B cell (primary cell): ENCODE measurements at regions not wholly inside any gene's neighbourhood (a gene's known extent, or its start where the extent isn't known, plus 50 kb on each side); places are given as distances from the start of the nearest gene placed in this dataset.

Experiments used
- ATAC-seq: fragments of 200-7000 bp; cut with Tn5 transposase; one replicate; pipeline ENCODE4 v1.10.0; 2021; ENCODE audit warnings: low read depth, mild to moderate bottlenecking, moderate number of reproducible peaks, moderate library complexity
- CTCF ChIA-PET: fragments of 350-600 bp; sonication (Branson Sonifier 250); formaldehyde crosslinking; loops from one replicate; lab custom pipeline; 2021; ENCODE audit warnings: antibody characterized with exemption, inconsistent platforms; lab: Charles Lee
- POLR2A ChIA-PET: fragments of 350-600 bp; sonication (Branson Sonifier 250); formaldehyde crosslinking; loops from one replicate; lab custom pipeline; 2021; ENCODE audit warnings: antibody characterized with exemption; lab: Charles Lee
- DNase-seq: peaks from one replicate; pipeline ENCODE4 v3.0.0; 2013
- H2AFZ ChIP-seq: 2 replicates; pipeline ENCODE4 v1.6.1; 2012; ENCODE audit warnings: mild to moderate bottlenecking, low read depth, low read length; ENCODE audit not compliant: insufficient read depth, poor library complexity, severe bottlenecking
- H3K27ac ChIP-seq, 2 donors: 1 replicate in 1 of 2; 2 replicates in 1 of 2; pipeline ENCODE4 v1.5.1; 2012 to 2013; ENCODE audit warnings: low read length in 2 of 2, mild to moderate bottlenecking in 2 of 2, moderate library complexity in 1 of 2
- H3K27me3 ChIP-seq, 4 experiments: fragments of 200-600 bp in 1 of 4; sonication (generic) in 1 of 4; replicated peaks in 1 of 4; 1 replicate in 2 of 4; 2 replicates in 2 of 4; pipeline versions ENCODE4 v1.6.1 to v1.7.0; 2013 to 2016; ENCODE audit warnings: low read length in 3 of 4, mild to moderate bottlenecking in 2 of 4, mixed read lengths in 1 of 4, moderate library complexity in 1 of 4; ENCODE audit not compliant: insufficient read depth in 4 of 4, control insufficient read depth in 3 of 4; ENCODE audit errors: control extremely low read depth in 1 of 4
- H3K36me3 ChIP-seq, 2 experiments: replicated peaks in 1 of 2; 1 replicate in 1 of 2; 2 replicates in 1 of 2; pipeline versions ENCODE4 v1.6.1 to v1.7.1; 2013; ENCODE audit warnings: low read length in 1 of 2; ENCODE audit not compliant: insufficient read depth in 2 of 2, control insufficient read depth in 1 of 2; ENCODE audit errors: control extremely low read depth in 1 of 2, extremely low read depth in 1 of 2
- H3K4me1 ChIP-seq, 2 donors: fragments of 200-600 bp in 1 of 2; sonication (generic) in 1 of 2; 1 replicate in 1 of 2; 2 replicates in 1 of 2; pipeline versions ENCODE4 v1.5.1 to v1.6.1; 2013 to 2017; ENCODE audit warnings: low read length in 2 of 2; ENCODE audit not compliant: control insufficient read depth in 2 of 2, insufficient read depth in 2 of 2
- H3K4me2 ChIP-seq: replicated peaks from 2 replicates; pipeline ENCODE3; 2012; ENCODE audit warnings: mild to moderate bottlenecking, low read depth, low read length; ENCODE audit not compliant: poor library complexity, severe bottlenecking
- H3K4me3 ChIP-seq, 5 experiments: fragments of 200-600 bp in 1 of 5; sonication (generic) in 1 of 5; 1 replicate in 3 of 5; 2 replicates in 2 of 5; pipeline versions ENCODE4 v1.5.1 to v1.7.0; 2011 to 2016; ENCODE audit warnings: low read length in 4 of 5, mild to moderate bottlenecking in 4 of 5, low read depth in 2 of 5, control low read depth in 1 of 5, moderate library complexity in 1 of 5; ENCODE audit not compliant: insufficient read depth in 1 of 5; ENCODE audit errors: control extremely low read depth in 1 of 5, extremely low read depth in 1 of 5
- H3K79me2 ChIP-seq: fragments of 200-600 bp; sonication (generic); one replicate; pipeline ENCODE4 v1.6.0; 2016; ENCODE audit warnings: low read length; ENCODE audit not compliant: control insufficient read depth, insufficient read depth
- H3K9ac ChIP-seq: fragments of 200-600 bp; sonication (generic); 2 replicates; pipeline ENCODE4 v1.6.1; 2017; ENCODE audit warnings: mild to moderate bottlenecking, low read length, moderate library complexity
- H3K9me3 ChIP-seq, 3 donors: one replicate each; pipeline versions ENCODE4 v1.6.1 to v1.7.1; 2013; ENCODE audit warnings: low read length in 2 of 3; ENCODE audit not compliant: control insufficient read depth in 2 of 3, insufficient read depth in 1 of 3; ENCODE audit errors: control extremely low read depth in 1 of 3
- H4K20me1 ChIP-seq: 2 replicates; pipeline ENCODE4 v1.6.0; 2012; ENCODE audit warnings: mild to moderate bottlenecking, low read length; ENCODE audit not compliant: insufficient read depth, control insufficient read depth, poor library complexity, severe bottlenecking
- H3K27ac Mint-ChIP-seq: one replicate; pipeline ENCODE4 v1.8.0; 2021; ENCODE audit warnings: mixed read lengths
- H3K27me3 Mint-ChIP-seq: one replicate; pipeline ENCODE4 v1.8.0; 2021; ENCODE audit warnings: mixed read lengths
- H3K4me1 Mint-ChIP-seq: one replicate; pipeline ENCODE4 v1.8.0; 2021; ENCODE audit warnings: mixed read lengths
- H3K4me3 Mint-ChIP-seq: one replicate; pipeline ENCODE4 v1.8.0; 2021; ENCODE audit warnings: mixed read lengths
- H3K9me3 Mint-ChIP-seq: one replicate; pipeline ENCODE4 v1.8.0; 2022; ENCODE audit warnings: mixed read lengths; ENCODE audit not compliant: insufficient read depth
- EZH2 ChIP-seq: IDR thresholded peaks from 2 replicates; pipeline ENCODE4 v1.6.1; 2012; ENCODE audit warnings: borderline replicate concordance, low read depth, mild to moderate bottlenecking, moderate library complexity, low read length; ENCODE audit not compliant: insufficient read depth, poor library complexity, severe bottlenecking
- WGBS: methylation state at CpG from one replicate; pipeline ENCODE4 v1.1.5; 2013; ENCODE audit warnings: missing lambda C conversion rate; ENCODE audit not compliant: insufficient coverage; 5-methylcytosine and 5-hydroxymethylcytosine counted together
- intact Hi-C: fragments of 100-400 bp; cut with micrococcal nuclease; formaldehyde crosslinking; loops from one replicate; pipeline ENCODE4 v1.10.0; 2022
- TF ChIP-seq, protein P1 (sequence below): fragments of 200-600 bp; IDR thresholded peaks from one replicate; pipeline ENCODE4 v1.8.0; 2022; ENCODE audit warnings: antibody characterized with exemption, mild to moderate bottlenecking

DNA sequence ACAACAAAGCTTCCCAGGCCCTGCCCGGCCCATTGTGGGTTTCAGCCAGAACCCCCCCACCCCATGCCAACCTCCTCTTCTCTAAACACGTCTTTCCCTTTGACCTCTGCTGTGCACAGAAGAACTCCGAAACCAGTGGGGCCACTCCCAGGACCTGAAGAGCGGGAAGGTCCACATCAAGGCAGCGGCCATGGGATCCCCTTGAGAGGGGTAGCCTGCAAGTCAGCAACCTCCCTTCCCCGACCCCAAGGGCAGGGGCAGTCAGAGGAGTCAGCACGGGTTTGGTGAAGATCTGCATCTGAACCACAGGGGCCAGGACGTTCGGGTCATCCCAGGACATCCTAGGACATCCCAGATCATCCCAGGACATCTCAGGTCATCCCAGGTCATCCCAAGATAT, 379.9 kb upstream of the IRX4 start:
- no peak overlapping the region for H3K4me3 Mint-ChIP-seq
- H3K27me3 Mint-ChIP-seq, result no peaks in the 10 kb centered on the region
- TF ChIP-seq, protein P1, sequence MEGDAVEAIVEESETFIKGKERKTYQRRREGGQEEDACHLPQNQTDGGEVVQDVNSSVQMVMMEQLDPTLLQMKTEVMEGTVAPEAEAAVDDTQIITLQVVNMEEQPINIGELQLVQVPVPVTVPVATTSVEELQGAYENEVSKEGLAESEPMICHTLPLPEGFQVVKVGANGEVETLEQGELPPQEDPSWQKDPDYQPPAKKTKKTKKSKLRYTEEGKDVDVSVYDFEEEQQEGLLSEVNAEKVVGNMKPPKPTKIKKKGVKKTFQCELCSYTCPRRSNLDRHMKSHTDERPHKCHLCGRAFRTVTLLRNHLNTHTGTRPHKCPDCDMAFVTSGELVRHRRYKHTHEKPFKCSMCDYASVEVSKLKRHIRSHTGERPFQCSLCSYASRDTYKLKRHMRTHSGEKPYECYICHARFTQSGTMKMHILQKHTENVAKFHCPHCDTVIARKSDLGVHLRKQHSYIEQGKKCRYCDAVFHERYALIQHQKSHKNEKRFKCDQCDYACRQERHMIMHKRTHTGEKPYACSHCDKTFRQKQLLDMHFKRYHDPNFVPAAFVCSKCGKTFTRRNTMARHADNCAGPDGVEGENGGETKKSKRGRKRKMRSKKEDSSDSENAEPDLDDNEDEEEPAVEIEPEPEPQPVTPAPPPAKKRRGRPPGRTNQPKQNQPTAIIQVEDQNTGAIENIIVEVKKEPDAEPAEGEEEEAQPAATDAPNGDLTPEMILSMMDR, result no peak
- TF ChIP-seq EZH2, result no peak
- Histone ChIP-seq H3K4me3 (no peak overlapping the region), H3K9ac (no peak overlapping the region), H3K27me3 (no peaks in the 10 kb centered on the region), H3K4me1 (no peaks in the 10 kb centered on the region), H3K27ac (no peak overlapping the region), H3K79me2 (no peaks in the 10 kb centered on the region), H3K36me3 (no peaks in the 10 kb centered on the region), H3K9me3 (peaks cover 0 to 28% (median 0%) of the 10 kb centered on the region in 3 donors), H2AFZ (no peak overlapping the region), H3K4me2 (no peak overlapping the region), H4K20me1 (no peaks in the 10 kb centered on the region)
- DNase-seq (no peak), ATAC-seq (no peak)
- intact Hi-C loops, result no loop called here
- H3K4me1 Mint-ChIP-seq, result no peaks in the 10 kb centered on the region
- WGBS, result 76% methylated on average over 9 of the region's 9 CpGs
- H3K27ac Mint-ChIP-seq, result no peak overlapping the region
- H3K9me3 Mint-ChIP-seq, result no peaks in the 10 kb centered on the region
- POLR2A ChIA-PET, result no interaction called here
- CTCF ChIA-PET, result no interaction called here

DNA sequence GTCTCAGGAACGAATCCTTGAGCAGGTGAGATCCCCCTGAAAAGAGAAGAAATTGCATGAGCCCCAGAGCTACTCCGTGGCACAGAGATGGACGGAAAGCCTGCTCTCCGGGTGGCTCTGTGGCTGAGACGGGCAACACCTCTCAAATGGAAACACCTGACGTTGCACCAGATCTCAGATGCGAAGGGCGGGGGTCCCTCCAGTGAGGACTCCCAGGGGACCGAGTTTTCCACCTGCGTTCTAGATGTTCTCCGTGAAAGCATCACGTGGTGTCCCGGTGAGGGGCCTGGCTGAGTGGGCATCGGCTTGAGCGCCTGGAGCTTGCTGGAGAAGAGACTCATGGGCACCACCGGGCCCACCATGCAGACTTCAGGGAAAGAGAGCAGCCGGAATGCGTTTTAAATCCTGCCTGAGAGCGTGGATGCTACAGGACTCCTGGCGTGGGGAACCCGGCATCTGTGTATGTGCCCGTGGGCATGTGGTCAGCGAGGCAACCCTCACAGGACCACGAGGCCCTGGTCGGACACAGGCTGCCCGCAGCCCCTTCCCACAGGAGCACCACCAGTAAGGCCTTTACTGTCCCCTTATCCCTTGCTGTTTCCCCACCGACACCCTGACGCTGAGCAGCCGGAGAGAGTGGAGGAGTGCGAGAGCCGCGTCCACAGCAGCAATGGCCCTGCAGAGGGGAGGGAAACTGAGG, 378.4 kb upstream of the IRX4 start:
- H3K4me3 Mint-ChIP-seq, result no peak overlapping the region
- no peaks in the 10 kb centered on the region for H3K27me3 Mint-ChIP-seq
- H3K36me3 ChIP-seq, result no peaks in the 10 kb centered on the region
- no peaks in the 10 kb centered on the region for H3K9me3 Mint-ChIP-seq
- H3K4me3 ChIP-seq, result no peak overlapping the region
- no peak overlapping the region for H3K27ac ChIP-seq
- no peaks in the 10 kb centered on the region for H4K20me1 ChIP-seq
- H3K9ac ChIP-seq, result no peak overlapping the region
- no peaks in the 10 kb centered on the region for H3K79me2 ChIP-seq
- no peak overlapping the region for H3K27ac Mint-ChIP-seq
- CTCF ChIA-PET, result no interaction called here
- ATAC-seq, result no peak
- no peak overlapping the region for H2AFZ ChIP-seq
- no peaks in the 10 kb centered on the region for H3K27me3 ChIP-seq
- H3K4me1 ChIP-seq, result no peaks in the 10 kb centered on the region
- POLR2A ChIA-PET, result no interaction called here
- no peak for DNase-seq
- no peaks in the 10 kb centered on the region for H3K4me1 Mint-ChIP-seq
- intact Hi-C loops, result no loop called here
- H3K4me2 ChIP-seq, result no peak overlapping the region
- TF ChIP-seq, protein P1, result no peak
- no peak for TF ChIP-seq EZH2
- 92% methylated on average over 32 of the region's 32 CpGs for WGBS
- peaks cover 0 to 42% (median 0%) of the 10 kb centered on the region in 3 donors for H3K9me3 ChIP-seq
